Erythroblast (primary cell): ENCODE measurements at regions not wholly inside any gene's neighbourhood (a gene's known extent, or its start where the extent isn't known, plus 50 kb on each side); places are given as distances from the start of the nearest gene placed in this dataset.

Experiments used
- GATA1 ChIP-seq: IDR thresholded peaks from 2 replicates; pipeline ENCODE4 v1.6.1; 2011; ENCODE audit warnings: low read depth, mild to moderate bottlenecking, control low read depth, low read length, moderate library complexity
- POLR2A ChIP-seq: IDR thresholded peaks from 2 replicates; pipeline ENCODE4 v1.6.1; 2011; ENCODE audit warnings: mild to moderate bottlenecking, low read length

- TF ChIP-seq POLR2A = no peak
- TF ChIP-seq GATA1 = no peak
Measured at GRCh38 chr2:139439100-139439499, 658.9 kb upstream of the NXPH2 start.
